Ascending aorta (tissue), 2 donors: ENCODE measurements at regions not wholly inside any gene's neighbourhood (a gene's known extent, or its start where the extent isn't known, plus 50 kb on each side); places are given as distances from the start of the nearest gene placed in this dataset.
"Not testable (repeated sequence)": the region's sequence is repeated elsewhere in the genome, so short reads cannot be mapped to it uniquely, and the experiment has no call there.

Experiments used
- DNase-seq, 2 donors: peaks; one replicate each; pipeline ENCODE4 v3.0.0-alpha.2; 2019; ENCODE audit warnings: low spot score in 2 of 2
- H3K27ac ChIP-seq, 2 donors: fragments of 200-600 bp; sonication (generic); one replicate each; pipeline ENCODE4 v1.5.1; 2016 to 2017; ENCODE audit warnings: mild to moderate bottlenecking in 1 of 2
- H3K27me3 ChIP-seq: fragments of 200-600 bp; sonication (generic); one replicate; pipeline ENCODE4 v1.5.1; 2017
- H3K36me3 ChIP-seq, 2 donors: fragments of 200-600 bp; sonication (generic); one replicate each; pipeline ENCODE4 v1.5.1; 2016
- H3K4me1 ChIP-seq, 2 donors: fragments of 200-600 bp; sonication (generic); one replicate each; pipeline ENCODE4 v1.5.1; 2016 to 2017; ENCODE audit warnings: mild to moderate bottlenecking in 1 of 2
- H3K4me3 ChIP-seq, 2 donors: fragments of 200-600 bp; sonication (generic); one replicate each; pipeline ENCODE4 v1.5.1; 2016 to 2017; ENCODE audit warnings: mild to moderate bottlenecking in 1 of 2
- H3K9me3 ChIP-seq, 2 donors: fragments of 200-600 bp; sonication (generic); one replicate each; pipeline ENCODE4 v1.5.1; 2016
- CTCF ChIP-seq, 3 experiments: fragments of 200-600 bp in 2 of 3; fragments of 450-650 bp in 1 of 3; sonication (generic) in 2 of 3; IDR thresholded peaks; one replicate each; pipeline ENCODE4 v1.5.1; 2016 to 2019; ENCODE audit warnings: antibody characterized with exemption in 3 of 3, mild to moderate bottlenecking in 1 of 3, moderate library complexity in 1 of 3
- intact Hi-C: fragments of 100-400 bp; cut with DNase I; formaldehyde crosslinking; loops from one replicate; pipeline ENCODE4 v1.15.1; 2023

GRCh38 chr6:1445650-1446330 is 56.4 kb downstream of the FOXF2 start:
- TF ChIP-seq CTCF (IDR thresholded peaks at IDR 0.05): no peak
- intact Hi-C loops: no loop called here

GRCh38 chr6:1449896-1450295 is 60.5 kb downstream of the FOXF2 start:
- no peaks in the 10 kb centered on the region for H3K4me1 ChIP-seq
- H3K4me3 ChIP-seq: no peak overlapping the region
- intact Hi-C loops: no loop called here
- TF ChIP-seq CTCF (IDR thresholded peaks at IDR 0.05): no peak
- no peak for DNase-seq
- H3K27me3 ChIP-seq: no peaks in the 10 kb centered on the region
- peaks cover 0 to 9% of the 10 kb centered on the region in 2 donors for H3K9me3 ChIP-seq
- H3K36me3 ChIP-seq: no peaks in the 10 kb centered on the region
- H3K27ac ChIP-seq: no peak overlapping the region

More at GRCh38 chr6:1445650-1446330, 56.4 kb downstream of the FOXF2 start:
- no peaks in the 10 kb centered on the region for H3K4me1 ChIP-seq
- no peak for DNase-seq
- H3K27ac ChIP-seq: no peak overlapping the region
- H3K4me3 ChIP-seq: no peak overlapping the region
- H3K9me3 ChIP-seq: peaks cover 0 to 2% of the 10 kb centered on the region in 2 donors
- no peaks in the 10 kb centered on the region for H3K27me3 ChIP-seq
- no peaks in the 10 kb centered on the region for H3K36me3 ChIP-seq

- no peak for TF ChIP-seq CTCF (IDR thresholded peaks at IDR 0.05)
- DNase-seq: no peak
- H3K36me3 ChIP-seq: no peaks in the 10 kb centered on the region
- H3K27ac ChIP-seq: no peak overlapping the region
- H3K9me3 ChIP-seq: peaks cover 0 to 9% of the 10 kb centered on the region in 2 donors
- H3K4me3 ChIP-seq: no peak overlapping the region
- intact Hi-C loops: no loop called here
- H3K4me1 ChIP-seq: no peaks in the 10 kb centered on the region
- no peaks in the 10 kb centered on the region for H3K27me3 ChIP-seq
Observed at GRCh38 chr6:1453024-1453423, 63.6 kb downstream of the FOXF2 start.

GRCh38 chr6:1456816-1457215 is 67.4 kb downstream of the FOXF2 start:
- H3K36me3 ChIP-seq, H3K27me3 ChIP-seq, H3K4me1 ChIP-seq, DNase-seq, H3K27ac ChIP-seq, H3K4me3 ChIP-seq, H3K9me3 ChIP-seq, intact Hi-C loops: not testable (repeated sequence)

- Histone ChIP-seq H3K4me1 (no peaks in the 10 kb centered on the region), H3K9me3 (no peaks in the 10 kb centered on the region), H3K27me3 (no peaks in the 10 kb centered on the region), H3K4me3 (no peak overlapping the region), H3K36me3 (no peaks in the 10 kb centered on the region), H3K27ac (no peak overlapping the region)
- no peak for DNase-seq
- no peak for TF ChIP-seq CTCF (IDR thresholded peaks at IDR 0.05)
- intact Hi-C loops: no loop called here
Observed at GRCh38 chr6:1461207-1461606, 71.8 kb downstream of the FOXF2 start.

GRCh38 chr6:1461736-1462135 is 72.4 kb downstream of the FOXF2 start:
- no peaks in the 10 kb centered on the region for H3K4me1 ChIP-seq
- intact Hi-C loops: no loop called here
- no peak overlapping the region for H3K27ac ChIP-seq
- H3K4me3 ChIP-seq: no peak overlapping the region
- H3K36me3 ChIP-seq: no peaks in the 10 kb centered on the region
- DNase-seq: no peak
- no peak for TF ChIP-seq CTCF (IDR thresholded peaks at IDR 0.05)
- no peaks in the 10 kb centered on the region for H3K27me3 ChIP-seq
- H3K9me3 ChIP-seq: no peaks in the 10 kb centered on the region
